ENCODE measurements at regions not wholly inside any gene's neighbourhood (a gene's known extent, or its start where the extent isn't known, plus 50 kb on each side); places are given as distances from the start of the nearest gene placed in this dataset.

GRCh38 chr9:129317179-129318011 lies 139.3 kb upstream of the IER5L start:
- intact Hi-C loops (cut with micrococcal nuclease), result no loop called here

DNA sequence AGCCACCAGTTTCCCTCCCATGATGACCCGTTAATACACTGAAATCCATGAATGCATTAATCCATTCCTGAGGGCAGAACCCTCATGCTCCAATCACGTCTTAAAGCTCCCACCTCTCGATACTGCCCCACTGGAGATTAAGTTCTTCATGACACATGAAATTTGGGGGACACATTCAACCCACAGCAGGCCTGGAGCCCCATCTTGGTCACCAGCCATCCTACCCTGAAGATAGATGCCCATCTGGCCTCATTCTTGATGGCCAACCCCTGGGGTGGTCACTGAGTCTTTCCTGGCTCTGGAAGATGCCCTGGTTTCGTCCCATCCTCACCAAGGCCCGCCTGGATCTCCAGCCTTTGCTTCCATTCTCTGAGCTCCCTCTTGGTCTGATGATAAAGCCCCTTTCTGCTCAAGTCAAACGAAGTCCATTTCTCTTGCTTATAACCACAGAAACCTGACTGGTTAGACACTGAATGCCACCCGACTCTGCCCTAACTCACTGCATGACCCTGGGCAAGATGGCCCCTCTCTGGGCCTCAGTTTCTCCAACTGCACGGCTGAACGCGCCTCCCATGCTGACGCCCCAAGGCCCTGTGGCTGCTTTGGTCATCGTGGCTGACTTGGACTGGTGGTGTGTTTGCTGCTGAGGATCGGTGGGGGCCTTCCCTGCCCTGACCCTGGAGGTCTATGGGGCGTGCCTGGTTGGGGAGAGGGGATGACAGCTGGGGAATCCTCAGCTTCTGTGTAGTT lies 138.4 kb upstream of the IER5L start:
- no peak overlapping the region for H3K27ac Mint-ChIP-seq
- H3K4me1 Mint-ChIP-seq (ENCODE audit: low read depth), result peaks cover 44% of the 10 kb centered on the region
- H3K36me3 Mint-ChIP-seq (ENCODE audit: low read depth), result no peaks in the 10 kb centered on the region
- no peak overlapping the region for H3K4me3 Mint-ChIP-seq
- H3K9me3 Mint-ChIP-seq, result no peaks in the 10 kb centered on the region
- intact Hi-C loops (cut with micrococcal nuclease), result no loop called here
- H3K27me3 Mint-ChIP-seq, result peaks cover 6% of the 10 kb centered on the region

More at GRCh38 chr9:129317179-129318011, 139.3 kb upstream of the IER5L start:
- H3K4me1 Mint-ChIP-seq (ENCODE audit: low read depth), result peaks cover 53% of the 10 kb centered on the region
- peaks cover 3% of the 10 kb centered on the region for H3K27me3 Mint-ChIP-seq
- no peaks in the 10 kb centered on the region for H3K36me3 Mint-ChIP-seq (ENCODE audit: low read depth)
- H3K4me3 Mint-ChIP-seq, result no peak overlapping the region
- H3K9me3 Mint-ChIP-seq, result no peaks in the 10 kb centered on the region
- no peak overlapping the region for H3K27ac Mint-ChIP-seq

GRCh38 chr9:129313331-129313955 lies 135.4 kb upstream of the IER5L start:
- H3K27me3 Mint-ChIP-seq, result peaks cover 15% of the 10 kb centered on the region
- no peak overlapping the region for H3K4me3 Mint-ChIP-seq
- peaks cover 14% of the 10 kb centered on the region for H3K4me1 Mint-ChIP-seq (ENCODE audit: low read depth)
- intact Hi-C loops (cut with micrococcal nuclease), result no loop called here
- no peaks in the 10 kb centered on the region for H3K9me3 Mint-ChIP-seq
- no peak overlapping the region for H3K27ac Mint-ChIP-seq
- no peaks in the 10 kb centered on the region for H3K36me3 Mint-ChIP-seq (ENCODE audit: low read depth)

DNA sequence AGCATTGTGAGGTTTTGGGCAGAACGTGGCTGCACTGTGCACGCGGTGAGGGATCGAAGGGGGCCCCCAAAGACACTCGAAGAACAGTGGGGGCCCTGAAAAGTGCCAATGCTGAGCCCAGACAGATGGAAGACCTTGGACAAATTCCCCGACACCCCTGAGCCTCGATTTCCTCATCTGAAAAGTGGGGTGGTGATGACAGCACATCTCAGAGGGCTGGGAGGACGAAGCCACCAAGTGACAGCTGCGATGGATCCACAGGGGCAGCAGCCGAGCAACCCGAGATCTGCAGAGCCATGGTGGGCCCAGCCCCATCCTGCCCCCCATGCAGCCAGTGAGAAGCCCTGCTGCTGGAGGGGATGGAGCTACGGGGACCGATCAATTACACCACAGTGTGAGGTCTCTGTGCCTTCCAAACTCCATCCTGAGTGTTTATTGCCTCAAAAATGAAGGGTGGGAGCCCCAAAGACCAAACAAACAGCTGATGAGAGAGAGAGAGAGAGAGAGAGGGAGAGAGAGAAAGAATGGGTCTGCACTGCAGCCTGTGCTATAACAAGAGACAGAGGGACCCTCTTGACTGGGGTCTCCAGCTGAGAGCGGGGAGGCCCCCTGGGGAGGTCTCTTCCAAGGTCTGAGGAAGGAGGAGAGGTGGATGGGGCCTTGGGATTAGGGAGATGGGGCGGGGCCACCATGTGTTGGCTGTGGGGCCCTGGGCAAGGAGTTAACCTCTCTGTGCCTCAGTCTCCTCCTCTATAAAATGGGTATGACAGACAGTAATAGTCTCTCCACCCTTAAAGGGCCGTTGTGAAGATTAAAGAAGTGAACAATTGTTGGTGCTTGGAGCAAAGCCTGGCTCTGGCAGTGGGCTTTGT lies 134.4 kb upstream of the IER5L start:
- H3K9me3 Mint-ChIP-seq, result no peaks in the 10 kb centered on the region
- peaks cover 4% of the 10 kb centered on the region for H3K4me1 Mint-ChIP-seq (ENCODE audit: low read depth)
- peaks cover 17% of the 10 kb centered on the region for H3K27me3 Mint-ChIP-seq
- H3K4me3 Mint-ChIP-seq, result no peak overlapping the region
- intact Hi-C loops (cut with micrococcal nuclease), result no loop called here
- H3K27ac Mint-ChIP-seq, result no peak overlapping the region
- no peaks in the 10 kb centered on the region for H3K36me3 Mint-ChIP-seq (ENCODE audit: low read depth)

DNA sequence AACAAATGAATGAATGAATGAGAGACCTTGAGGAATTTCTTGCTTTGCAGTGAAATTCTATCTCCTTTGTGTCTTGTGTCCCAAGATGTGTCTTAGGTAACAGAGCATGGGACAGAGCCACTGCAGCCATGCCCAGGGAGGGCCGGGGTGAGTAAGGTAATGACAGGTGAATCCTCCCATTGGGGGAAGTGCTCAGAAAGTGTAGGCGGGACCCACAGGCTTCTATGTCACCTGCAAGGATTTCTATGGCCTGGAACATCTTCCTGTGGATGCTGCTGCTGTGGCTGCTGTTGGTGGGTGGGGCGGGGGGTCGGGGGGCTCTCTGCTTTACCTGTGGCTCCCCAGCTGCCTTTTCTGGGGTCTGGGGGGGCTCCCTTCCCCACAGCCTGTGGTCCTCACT lies 133.6 kb upstream of the IER5L start:
- Mint-ChIP-seq H3K9me3 (no peaks in the 10 kb centered on the region), H3K27ac (no peak overlapping the region), H3K4me3 (no peak overlapping the region), H3K4me1 (ENCODE audit: low read depth) (no peaks in the 10 kb centered on the region), H3K36me3 (ENCODE audit: low read depth) (no peaks in the 10 kb centered on the region), H3K27me3 (peaks cover 19% of the 10 kb centered on the region)
- intact Hi-C loops (cut with micrococcal nuclease), result no loop called here

- Mint-ChIP-seq H3K36me3 (ENCODE audit: low read depth) (no peaks in the 10 kb centered on the region), H3K4me3 (no peak overlapping the region), H3K4me1 (ENCODE audit: low read depth) (no peaks in the 10 kb centered on the region), H3K27me3 (peaks cover 19% of the 10 kb centered on the region), H3K9me3 (no peaks in the 10 kb centered on the region), H3K27ac (no peak overlapping the region)
- intact Hi-C loops (cut with micrococcal nuclease), result no loop called here
Observed at GRCh38 chr9:129310666-129311350, 132.7 kb upstream of the IER5L start.

DNA sequence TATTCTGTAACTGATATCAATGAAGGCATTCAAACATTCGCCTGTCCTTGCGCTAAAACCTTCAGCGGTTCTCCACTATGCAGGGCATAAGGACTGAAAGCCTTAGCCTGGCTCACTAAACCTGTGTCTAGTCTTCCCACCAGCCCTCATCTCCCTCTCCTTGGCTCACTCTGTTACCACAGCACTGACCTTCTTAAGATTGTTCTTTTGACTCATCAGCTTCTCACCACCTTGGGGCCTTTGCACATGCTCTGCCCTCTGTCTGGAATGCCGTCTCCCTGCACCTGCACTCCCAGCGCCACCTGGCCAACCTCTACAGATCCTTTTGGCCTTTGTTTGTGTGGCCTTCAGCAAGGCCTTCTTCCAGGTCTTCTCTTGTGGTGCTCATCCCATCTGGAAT lies 131.8 kb upstream of the IER5L start:
- intact Hi-C loops (cut with micrococcal nuclease), result no loop called here
- Mint-ChIP-seq H3K9me3 (no peaks in the 10 kb centered on the region), H3K27me3 (peaks cover 19% of the 10 kb centered on the region), H3K4me1 (ENCODE audit: low read depth) (no peaks in the 10 kb centered on the region), H3K36me3 (ENCODE audit: low read depth) (no peaks in the 10 kb centered on the region), H3K4me3 (no peak overlapping the region), H3K27ac (no peak overlapping the region)

- Mint-ChIP-seq H3K4me1 (ENCODE audit: low read depth) (no peaks in the 10 kb centered on the region), H3K27ac (no peak overlapping the region), H3K27me3 (peaks cover 19% of the 10 kb centered on the region), H3K9me3 (no peaks in the 10 kb centered on the region), H3K4me3 (no peak overlapping the region), H3K36me3 (ENCODE audit: low read depth) (no peaks in the 10 kb centered on the region)
- intact Hi-C loops (cut with micrococcal nuclease), result no loop called here
Observed at GRCh38 chr9:129309041-129309430, 131.0 kb upstream of the IER5L start.

- intact Hi-C loops (cut with micrococcal nuclease), result no loop called here
- Mint-ChIP-seq H3K4me3 (no peak overlapping the region), H3K36me3 (ENCODE audit: low read depth) (no peaks in the 10 kb centered on the region), H3K9me3 (peaks cover 8% of the 10 kb centered on the region), H3K27me3 (peaks cover 16% of the 10 kb centered on the region), H3K27ac (peak overlapping the region; percentile 3), H3K4me1 (ENCODE audit: low read depth) (no peaks in the 10 kb centered on the region)
Observed at GRCh38 chr9:129307227-129307970, 129.3 kb upstream of the IER5L start.

DNA sequence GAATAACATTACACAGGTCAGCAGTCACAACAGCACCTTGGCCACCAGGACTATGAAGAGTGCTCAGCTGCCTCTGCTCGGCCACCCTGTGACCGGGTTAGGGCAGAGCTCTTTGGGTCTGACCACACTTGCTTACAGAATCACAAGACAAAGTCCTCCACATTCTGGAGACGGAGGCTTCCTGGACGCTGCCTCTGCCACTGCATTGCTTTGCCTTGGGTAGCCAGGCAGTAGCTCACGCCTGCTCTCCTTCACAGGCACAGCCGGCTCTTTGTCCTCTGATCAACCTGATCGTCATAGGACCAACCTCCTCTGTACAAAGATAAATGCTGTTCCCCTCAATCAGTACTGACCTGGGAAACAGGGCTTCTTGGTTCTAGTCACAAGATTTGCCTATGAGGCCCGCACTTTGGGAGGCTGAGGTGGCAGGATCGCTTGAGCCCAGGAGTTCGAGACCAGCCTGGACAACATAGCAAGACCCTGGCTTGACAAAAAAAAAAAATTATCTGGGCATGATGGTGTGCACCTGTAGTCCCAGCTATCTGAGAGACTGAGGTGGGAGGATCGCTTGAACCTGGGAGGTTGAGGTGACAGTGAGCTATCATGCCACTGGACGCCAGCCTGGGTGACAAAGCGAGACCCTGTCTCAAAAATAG lies 128.4 kb upstream of the IER5L start:
- Mint-ChIP-seq H3K4me3 (no peak overlapping the region), H3K27me3 (peaks cover 12% of the 10 kb centered on the region), H3K27ac (no peak overlapping the region), H3K36me3 (ENCODE audit: low read depth) (peaks cover 6% of the 10 kb centered on the region), H3K9me3 (peaks cover 18% of the 10 kb centered on the region), H3K4me1 (ENCODE audit: low read depth) (no peaks in the 10 kb centered on the region)
- intact Hi-C loops (cut with micrococcal nuclease), result no loop called here

GRCh38 chr9:129305246-129305645 lies 127.2 kb upstream of the IER5L start:
- Mint-ChIP-seq H3K36me3 (ENCODE audit: low read depth) (peaks cover 12% of the 10 kb centered on the region), H3K27me3 (peaks cover 12% of the 10 kb centered on the region), H3K9me3 (peaks cover 30% of the 10 kb centered on the region), H3K4me1 (ENCODE audit: low read depth) (no peaks in the 10 kb centered on the region), H3K27ac (no peak overlapping the region), H3K4me3 (no peak overlapping the region)
- intact Hi-C loops (cut with micrococcal nuclease), result no loop called here

DNA sequence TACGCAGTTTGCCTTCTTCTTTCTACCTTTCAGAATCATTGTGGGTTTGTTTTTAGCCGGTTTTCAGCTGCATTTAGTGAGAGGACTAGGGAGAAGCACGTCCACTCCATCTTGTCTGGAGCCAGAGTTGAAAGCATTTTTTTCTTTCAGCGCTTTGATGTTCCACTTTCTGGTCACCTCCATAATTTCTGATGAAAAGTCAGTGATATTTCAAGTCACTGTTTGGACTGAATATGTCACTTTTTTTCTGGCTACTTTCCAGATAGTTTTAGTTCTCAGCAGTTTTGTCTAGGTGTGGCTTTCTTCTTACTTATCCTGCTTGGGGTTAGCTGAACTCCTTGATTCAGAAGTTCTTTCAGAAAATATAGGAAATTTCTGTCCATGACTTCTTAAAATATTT lies 123.9 kb upstream of the IER5L start:
- intact Hi-C loops (cut with micrococcal nuclease), result no loop called here
- Mint-ChIP-seq H3K27me3 (peaks cover 12% of the 10 kb centered on the region), H3K27ac (no peak overlapping the region), H3K4me1 (ENCODE audit: low read depth) (no peaks in the 10 kb centered on the region), H3K36me3 (ENCODE audit: low read depth) (peaks cover 12% of the 10 kb centered on the region), H3K9me3 (peaks cover 40% of the 10 kb centered on the region), H3K4me3 (no peak overlapping the region)

Measured in dendritic cell treated with granulocyte-macrophage colony-stimulating factor and Interleukin-4, amounts not matched to agents 40 ng/mL and 50 ng/mL, for 4 days (primary cell).